ENCODE measurements at regions not wholly inside any gene's neighbourhood (a gene's known extent, or its start where the extent isn't known, plus 50 kb on each side); places are given as distances from the start of the nearest gene placed in this dataset.

DNA sequence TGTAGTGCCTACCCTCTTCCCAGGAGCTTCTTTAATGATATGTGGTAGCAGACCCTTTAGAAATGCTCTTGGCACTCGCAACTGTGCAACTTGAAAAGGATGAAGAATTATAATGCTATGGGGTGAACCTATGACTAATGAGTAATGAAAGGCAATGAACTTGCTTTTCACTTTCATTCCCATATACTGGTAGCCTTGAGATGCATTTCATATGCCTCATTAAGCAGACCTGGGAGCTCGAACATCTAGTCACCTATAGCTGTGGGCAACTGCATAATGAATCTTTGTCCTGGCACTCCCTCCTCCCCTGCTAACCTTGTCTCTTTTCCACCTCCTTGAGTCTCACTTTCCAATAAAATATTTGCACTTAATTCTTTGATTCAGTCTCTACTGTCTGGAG, 605.9 kb upstream of the DAB2 start:
- no peak for DNase-seq

DNA sequence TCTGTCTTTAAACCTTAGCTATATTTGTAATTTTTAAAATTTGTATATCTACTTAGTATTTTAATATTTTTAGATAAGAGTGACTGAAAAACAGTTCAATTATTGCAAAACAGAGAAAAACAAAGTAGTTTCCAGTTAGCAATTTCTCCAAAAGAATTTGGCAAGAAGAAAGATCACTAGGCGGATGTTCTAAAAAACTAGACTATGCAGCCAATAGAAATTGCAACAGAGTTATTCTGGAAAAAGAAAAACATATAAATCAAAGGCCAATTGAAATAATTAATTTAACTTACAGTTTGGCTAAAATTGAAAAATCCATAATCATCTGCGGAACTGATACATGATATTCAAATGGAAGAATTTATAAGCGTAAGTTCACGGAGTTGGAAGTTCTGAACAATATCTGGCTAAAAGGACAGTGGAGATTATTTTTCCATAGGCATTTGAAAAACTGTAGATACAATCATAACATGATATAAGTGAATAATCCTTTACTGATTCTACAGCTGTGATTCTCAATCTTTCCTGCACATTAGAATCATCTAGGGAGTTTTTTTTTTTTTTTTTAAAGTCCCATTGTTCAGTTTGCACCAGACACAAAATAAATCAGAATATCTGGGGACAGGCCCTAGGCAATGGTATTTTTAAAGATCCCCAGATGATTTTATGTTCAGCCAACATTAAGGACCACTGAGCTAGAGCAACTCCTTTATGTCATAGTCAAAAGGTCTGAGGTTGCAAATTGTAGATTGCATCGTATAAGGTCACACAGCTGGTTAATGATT, 605.1 kb upstream of the DAB2 start:
- no peak for DNase-seq

DNA sequence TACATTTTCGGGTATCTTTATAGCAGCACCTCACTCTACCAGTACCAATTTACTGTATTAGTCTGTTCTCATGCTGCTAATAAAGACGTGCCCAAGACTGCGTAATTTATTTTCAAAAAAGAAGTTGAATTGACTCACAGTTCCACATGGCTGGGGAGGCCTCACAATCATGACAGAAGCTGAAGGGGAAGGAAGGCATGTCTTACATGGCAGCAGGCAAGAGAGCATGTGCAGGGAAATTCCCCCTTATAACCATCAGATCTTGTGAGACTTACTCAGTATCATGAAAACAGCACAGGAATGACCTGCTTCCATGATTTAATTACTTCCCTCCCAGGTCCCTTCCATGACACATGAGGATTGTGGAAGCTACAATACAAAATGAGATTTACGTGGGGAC, 602.6 kb upstream of the DAB2 start:
- DNase-seq: no peak

DNA sequence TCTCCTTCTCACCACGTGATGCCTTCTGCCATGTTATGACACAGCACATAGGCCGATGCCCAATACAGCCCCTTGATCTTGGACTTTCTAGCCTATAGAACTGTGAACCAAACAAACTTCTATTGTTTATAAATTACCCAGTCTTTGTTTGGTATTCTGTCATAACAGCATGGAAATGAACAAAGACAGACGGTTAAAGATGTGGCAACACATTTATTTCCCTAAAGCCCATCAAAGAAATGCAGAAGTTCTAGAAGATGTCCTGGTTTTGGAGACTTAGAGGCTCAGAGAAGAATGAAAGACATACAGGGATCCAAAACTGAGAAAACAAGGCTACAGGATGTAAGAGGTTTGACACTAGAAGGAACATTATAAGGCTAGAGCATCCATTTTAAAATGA, 600.8 kb upstream of the DAB2 start:
- no peak for DNase-seq

DNA sequence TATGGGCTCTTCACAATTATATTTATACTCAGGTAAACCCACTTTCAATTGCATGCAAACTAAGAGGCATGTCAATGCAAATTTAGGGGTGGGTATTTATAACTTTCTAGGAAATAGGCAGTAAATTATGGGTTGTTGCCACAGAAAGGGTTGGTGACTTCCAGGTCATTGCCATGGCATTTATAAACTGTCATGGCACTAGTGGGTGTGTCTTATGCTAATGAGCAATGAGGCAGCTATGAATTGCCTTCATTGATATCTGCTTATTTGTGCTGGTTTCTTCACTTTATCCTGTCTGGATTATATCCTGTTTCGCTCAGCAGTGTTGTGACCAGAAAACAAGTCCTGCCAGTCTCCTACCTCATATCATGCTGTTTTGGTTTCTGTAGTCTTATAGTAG, 597.3 kb upstream of the DAB2 start:
- DNase-seq: no peak

DNA sequence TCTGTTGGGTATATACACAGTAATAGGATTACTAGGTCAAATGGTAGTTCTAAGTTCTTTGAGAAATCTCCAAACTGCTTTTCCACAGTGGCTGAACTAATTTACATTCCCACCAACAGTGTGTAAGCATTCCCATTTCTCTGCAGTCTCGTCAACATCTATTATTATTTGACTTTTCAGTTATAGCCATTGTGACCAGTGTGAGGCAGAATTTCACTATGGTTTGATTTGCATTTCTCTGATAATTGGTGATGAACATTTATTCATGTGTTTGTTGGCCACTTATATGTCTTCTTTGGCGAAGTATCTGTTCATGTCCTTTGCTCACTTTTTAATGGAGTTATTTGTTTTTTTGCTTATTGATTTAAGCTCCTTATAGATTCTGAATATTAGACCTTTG, 596.2 kb upstream of the DAB2 start:
- DNase-seq: no peak

DNA sequence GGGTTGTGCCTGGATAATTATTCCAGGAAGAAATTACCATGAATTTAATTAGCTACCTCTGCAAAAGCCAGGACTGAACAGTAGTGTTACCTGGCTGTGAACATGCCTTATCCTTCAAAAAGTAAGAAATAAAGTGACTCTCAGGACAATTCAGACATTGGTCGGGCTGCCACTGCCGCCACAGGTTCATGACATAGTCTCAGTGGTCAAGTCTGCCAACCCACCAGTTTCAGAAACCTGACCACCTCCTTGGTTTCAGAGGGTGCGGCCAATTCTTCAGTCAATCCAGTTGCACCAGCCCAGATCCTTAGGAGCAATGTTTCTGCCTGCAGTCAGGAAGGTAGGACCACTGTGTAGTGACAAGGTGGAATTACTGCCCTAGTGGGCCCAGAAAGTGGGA, 593.1 kb upstream of the DAB2 start:
- no peak for DNase-seq

DNA sequence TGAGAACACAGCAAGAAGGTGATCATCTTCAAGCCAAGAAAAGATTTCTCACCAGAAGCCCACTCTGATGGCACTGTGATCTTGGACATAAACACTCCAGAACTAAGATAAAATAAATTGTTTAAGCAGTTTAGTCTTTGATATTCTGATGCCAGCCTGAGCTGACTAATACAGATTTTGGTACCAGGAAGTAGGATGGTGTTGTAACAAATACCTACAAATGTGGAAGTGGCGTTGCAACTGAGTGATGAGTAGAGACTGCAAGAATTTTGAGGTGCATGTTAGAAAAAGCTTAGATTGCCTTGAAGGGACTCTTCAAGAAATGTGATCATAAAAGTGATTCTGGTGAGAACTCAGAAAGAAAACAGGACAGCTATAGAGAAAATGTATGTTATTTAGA, 592.4 kb upstream of the DAB2 start:
- no peak for DNase-seq

DNA sequence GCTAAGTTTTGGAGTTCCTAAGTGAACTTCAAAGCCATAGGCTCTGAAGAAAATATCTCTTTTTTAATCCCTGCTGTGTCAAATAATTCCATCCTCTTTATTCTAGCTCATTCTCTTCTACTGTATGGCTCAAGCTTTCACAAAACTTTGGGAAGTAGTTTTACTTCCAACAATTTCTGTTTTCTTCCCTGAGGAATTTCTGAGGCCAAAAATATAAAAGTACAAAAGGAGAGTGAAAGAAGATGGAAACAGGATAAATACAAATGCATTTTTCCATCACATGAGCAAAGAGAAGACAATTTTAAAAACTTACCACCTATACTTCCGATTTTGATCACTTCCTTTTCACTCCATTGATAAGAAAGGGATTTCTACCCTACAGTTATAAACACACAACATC, 585.7 kb upstream of the DAB2 start:
- DNase-seq: no peak

DNA sequence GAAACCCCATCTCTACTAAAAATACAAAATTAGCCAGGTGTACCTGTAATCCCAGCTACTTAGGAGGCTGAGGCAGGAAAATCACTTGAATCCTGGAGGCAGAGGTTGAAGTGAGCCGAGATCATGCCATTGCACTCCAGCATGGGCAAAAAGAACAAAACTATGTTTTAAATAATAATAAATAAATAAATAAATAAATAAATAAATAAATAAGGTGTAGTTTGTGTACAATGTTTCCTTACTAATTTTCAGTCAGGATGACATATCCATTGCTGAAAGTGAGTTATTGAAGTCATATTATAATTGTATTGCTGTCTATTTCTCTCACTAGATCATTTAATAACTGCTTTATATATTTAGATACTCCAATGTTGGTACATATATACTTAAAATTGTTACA, 581.5 kb upstream of the DAB2 start:
- no peak for DNase-seq

DNA sequence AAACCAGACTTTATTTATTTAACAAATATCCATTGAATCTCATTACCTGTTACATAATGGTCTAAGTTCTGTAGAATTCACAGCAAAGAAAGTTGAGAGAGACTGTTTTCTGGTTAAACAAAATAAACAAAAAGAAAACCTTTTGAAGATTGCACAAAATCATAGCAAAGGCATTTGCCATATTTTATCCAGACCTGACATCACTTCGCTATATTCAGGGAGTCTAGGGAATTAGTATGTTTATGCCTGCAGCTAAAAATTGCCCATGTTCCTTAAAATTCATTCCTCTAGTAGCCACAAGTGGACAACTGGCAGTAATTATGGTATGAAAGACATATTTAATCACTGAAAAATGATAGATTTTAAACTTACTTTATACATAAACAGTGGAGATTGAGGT, 577.0 kb upstream of the DAB2 start:
- DNase-seq: no peak

DNA sequence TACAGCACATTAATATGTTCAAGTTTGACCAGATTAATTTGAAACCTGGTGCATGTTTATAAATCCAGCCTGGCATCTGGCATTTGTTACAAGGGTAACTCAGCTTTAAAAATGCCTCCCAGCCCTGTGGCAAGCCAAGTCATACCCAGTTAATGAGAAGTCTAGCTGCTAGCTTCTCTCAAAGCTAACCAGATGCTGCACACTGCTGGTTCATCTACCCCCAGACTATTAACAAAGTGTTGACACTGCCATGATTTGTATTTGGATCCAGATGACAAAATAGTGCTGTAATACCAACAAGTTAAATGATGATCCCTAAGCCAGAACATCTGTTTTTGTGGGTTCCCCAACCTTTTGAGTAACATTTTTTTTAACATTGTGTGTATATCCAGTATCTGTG, 573.7 kb upstream of the DAB2 start:
- no peak for DNase-seq

DNA sequence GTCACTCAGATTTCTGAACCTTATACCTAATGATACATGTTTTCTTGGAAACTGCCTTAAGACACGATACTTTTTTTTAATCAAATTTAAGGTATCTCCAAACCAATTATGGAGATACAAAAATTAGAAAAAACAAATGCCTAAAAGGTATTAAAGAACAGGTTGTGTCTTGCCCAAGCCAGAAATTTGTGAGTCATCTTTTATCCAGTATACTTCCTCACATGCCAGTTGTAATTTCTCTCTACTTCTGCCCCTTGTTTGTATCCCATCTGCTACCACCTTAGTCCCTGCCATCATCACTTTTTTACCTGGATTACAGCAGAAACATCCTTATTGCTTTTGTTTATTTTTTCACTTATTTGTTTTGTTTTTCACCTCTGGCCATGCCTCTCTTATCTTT, 571.2 kb upstream of the DAB2 start:
- DNase-seq: no peak

DNA sequence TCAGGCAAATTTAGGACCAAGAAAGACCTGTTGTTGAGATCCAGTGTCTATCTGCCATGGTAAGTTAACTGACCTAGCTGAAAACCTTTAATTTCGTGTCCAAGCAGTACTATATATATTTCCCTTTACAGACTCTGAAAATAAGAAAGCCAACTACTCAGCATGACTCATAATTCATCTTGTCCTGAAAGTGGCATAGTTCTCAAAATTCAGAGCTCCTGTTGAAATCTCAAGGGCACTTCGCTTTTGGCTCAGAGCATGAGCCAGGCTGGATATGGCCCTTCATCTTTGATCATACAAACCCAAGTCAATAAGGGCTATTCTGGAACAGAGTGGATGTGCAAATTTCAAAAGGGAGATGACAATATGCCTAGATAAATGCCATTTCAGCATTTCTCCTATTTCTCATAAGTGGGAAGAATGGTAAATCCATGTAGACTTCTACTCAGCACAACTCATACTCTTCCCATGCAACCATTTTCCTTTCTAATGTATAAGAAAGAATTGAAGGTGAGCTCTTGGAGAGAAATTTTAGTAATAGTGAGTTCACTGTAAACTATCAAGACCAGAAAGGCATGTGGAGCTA, 567.9 kb upstream of the DAB2 start:
- DNase-seq: no peak

DNA sequence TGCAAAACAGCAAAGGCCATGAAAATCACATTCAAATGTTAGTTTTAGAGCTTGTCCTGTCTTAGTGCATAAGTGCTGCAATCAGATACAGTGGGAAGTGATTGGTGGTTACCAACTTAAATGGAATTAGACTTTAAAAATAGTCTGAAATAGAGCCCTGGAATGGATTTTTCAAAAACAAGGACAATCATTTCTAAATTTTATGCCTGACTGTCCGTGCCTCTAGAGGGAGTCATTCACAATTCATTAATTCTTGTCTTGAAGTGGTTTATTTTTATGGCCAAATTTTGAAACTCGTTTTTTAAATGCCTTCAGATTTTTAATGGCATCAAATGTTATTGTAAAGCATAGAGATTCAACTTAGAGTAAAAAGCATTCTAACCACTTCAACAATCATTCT, 561.8 kb upstream of the DAB2 start:
- DNase-seq: no peak

DNA sequence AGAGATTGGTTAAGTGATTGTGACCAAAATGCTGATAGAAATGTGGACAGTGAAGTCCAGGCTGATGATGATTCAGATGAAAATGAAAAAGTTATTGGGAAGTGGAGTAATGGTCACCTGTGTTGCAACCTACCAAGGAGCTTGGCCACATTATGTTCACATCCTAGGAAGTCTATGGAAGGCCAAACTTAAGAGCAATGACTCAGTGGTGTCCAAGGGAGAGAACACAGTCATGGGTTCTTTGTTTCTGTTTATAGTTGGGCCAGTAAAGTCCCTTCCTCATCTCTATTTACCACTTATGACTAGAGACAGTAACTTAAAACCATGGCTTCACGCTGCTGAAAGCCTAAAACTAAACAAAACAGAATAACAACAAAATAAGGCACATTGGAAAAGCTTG, 555.3 kb upstream of the DAB2 start:
- DNase-seq: no peak

DNA sequence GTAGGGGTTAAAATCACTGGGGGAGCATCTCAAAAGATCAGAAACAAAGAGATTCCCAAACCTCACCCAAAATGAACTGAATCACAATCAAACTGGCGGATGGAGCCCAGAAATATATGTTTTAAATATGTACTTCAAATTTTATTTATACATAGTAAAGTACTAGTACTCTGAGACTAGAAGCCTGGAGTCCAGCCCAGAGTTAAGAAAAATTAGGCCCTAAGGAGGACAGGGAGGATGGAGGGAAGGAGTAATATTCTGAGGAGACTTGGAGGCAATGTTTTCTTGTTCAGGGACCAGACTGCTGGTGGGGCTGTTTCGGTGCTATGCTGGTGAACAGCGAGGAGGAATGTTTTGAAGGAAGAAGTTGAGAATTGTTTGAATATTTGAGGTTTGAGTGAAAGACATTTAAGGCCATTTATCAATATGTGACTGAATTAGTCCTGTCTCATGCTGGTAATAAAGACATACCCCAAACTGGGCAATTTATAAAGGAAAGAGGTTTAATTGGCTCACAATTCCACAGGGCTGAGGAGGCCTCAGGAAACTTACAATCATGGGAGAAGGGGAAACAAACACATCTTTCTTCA, 552.4 kb upstream of the DAB2 start:
- no peak for DNase-seq

DNA sequence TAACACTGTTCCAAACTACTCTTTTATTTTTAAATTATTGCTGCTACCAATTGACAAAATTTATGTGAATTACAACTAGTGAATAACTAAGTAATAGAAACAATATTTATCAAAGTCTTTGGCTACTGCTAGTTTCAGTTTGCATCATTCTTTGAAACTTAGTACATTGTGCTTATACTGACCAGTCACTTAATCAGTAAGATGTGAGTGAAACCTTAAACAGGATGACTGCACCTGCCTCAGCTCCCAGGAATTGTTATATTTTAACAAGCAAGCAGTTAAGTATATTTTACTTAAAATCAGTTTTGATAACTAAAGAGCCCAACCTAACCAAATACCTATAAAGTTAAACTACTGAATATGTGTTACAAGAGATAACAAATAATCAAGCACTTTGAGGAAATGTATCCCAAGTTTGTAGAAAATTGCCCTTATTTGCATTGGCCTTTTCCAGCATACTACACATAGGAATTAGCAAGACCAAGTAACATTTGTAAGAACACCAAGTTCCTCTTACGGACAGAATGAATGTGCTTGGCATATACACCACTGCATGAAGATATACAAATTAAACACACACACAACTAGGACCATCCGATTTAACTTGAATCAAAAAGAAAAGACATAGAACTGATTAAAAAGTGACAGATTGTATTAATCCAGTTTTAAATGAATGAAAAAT, 545.5 kb upstream of the DAB2 start:
- no peak for DNase-seq

DNA sequence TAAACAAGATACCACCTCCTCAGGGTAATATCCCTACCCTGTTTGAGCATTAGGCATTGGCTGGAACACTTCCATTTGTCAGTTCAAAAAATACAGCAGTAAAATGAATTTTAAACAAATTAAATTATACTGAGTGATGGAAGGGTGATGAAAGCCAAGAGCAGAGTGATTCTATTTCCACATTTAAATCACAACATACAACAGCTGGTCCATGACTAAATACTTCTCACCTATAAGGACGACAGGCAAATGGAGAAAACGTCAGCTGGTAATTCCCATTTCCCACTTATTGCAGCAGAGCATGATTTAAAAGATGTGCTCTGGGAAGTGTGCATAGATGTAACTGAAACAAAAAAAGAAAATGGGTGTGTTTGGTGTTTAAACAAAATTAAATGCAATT, 543.6 kb upstream of the DAB2 start:
- DNase-seq: no peak

DNA sequence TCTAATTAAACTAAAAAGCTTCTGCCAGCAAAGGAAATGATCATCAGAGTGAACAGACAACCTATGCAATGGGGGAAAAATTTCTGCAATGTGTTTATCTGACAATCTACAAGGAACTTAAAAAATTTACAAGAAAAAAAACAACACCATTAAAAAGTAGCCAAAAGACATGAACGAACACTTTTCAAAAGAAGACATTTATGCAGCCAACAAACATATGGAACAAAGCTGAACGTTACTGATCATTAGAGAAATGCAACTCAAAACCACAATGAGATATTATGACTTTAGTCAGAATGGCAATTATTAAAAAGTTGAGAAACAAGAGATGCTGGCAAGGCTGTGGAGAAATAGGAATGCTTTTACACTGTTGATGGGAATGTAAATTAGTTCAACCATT, 530.4 kb upstream of the DAB2 start:
- no peak for DNase-seq

DNA sequence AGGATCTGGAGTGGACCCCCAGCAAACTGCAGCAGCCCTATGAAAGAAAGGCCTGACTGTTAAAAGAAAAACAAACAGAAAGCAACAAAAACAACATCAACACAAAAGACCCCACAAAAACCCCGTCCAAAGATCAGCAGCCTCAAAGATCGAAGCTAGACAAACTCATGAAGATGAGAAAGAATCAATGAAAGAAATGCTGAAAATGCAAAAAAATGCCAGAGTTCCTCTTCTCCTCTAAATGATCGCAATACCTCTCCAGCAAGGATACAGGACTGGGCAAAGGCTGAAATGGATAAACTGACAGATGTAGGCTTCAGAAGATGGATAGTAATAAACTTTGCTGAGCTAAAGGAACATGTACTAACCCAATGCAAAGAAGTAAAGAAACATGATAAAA, 526.3 kb upstream of the DAB2 start:
- no peak for DNase-seq

DNA sequence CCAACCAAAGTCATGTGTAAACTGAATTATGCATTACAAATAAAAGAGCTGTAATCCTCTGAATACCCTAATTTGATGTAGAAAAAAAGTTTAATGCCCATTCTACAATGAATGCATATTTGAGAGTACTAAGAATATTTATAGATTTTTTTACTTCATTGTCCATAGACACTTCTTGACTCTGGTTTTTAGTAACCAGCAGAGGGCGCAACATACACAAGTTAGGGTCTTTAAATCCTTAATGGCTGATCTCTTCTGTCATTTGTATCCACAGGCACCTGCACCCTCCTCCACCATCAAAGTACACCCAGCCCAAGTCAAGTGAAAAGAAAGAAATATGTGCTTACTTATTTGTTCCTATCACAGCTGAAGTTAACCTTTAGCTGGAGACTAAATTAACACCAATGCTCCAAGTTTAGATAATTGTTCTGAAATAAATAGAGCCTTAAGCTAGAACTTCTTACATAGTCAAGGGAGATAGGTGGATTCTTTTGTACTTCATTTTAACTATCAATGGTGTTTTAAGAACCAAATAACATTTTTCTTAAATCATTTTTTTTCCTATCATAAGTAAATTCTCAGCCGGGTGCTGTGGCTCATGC, 524.2 kb upstream of the DAB2 start:
- peak; percentile 44 for DNase-seq

DNA sequence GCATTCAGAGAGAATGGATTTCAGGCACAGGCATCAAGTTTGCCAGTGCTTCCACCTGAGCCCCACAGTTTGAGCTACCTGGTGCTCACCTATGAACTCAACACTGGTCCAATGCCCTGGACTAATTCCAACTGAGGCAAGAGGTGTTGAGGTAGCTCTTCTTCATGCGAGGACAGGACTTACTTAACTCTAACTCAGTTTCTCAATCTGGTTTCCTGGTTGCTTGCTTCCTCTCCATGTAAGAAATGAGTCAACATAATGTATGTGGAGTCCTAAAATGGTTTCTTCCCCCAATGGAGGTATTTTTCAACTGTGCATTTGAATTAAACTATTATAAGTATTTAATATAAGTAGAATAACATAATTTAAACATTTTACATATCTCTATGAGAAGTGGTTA, 523.6 kb upstream of the DAB2 start:
- no peak for DNase-seq

DNA sequence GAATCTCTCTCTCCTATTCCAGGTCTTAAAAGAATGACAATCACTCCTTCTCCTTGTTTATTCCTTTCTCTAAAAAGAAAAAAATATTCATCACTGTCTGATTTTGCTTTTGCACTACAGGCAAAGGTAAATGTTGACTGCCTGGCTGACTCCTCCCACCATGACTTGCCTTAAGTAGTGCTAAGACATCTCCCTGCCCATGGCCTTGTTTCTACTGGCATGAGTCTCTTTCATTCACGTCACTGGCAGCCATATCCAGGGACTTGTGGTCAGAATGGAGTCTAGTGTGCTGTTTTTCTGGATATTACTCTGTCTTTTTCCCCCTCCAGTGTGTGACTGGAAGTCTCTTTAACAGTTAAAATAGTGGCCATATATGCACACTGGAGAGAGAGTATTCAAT, 522.9 kb upstream of the DAB2 start:
- DNase-seq: no peak
